ENCODE measurements at regions not wholly inside any gene's neighbourhood (a gene's known extent, or its start where the extent isn't known, plus 50 kb on each side); places are given as distances from the start of the nearest gene placed in this dataset.

GRCh38 chr6:28720357-28721231, 194.9 kb downstream of the GPX5 start:
- Mint-ChIP-seq H3K4me1 (no peaks in the 10 kb centered on the region), H3K27ac (no peak overlapping the region), H3K36me3 (ENCODE audit: low read depth) (no peaks in the 10 kb centered on the region), H3K4me3 (no peak overlapping the region), H3K9me3 (peaks cover 3% of the 10 kb centered on the region), H3K27me3 (peaks cover 58% of the 10 kb centered on the region)
- no peak for DNase-seq
- ATAC-seq = no peak

- Mint-ChIP-seq H3K27me3 (peaks cover 61% of the 10 kb centered on the region), H3K4me1 (no peaks in the 10 kb centered on the region), H3K36me3 (ENCODE audit: low read depth) (no peaks in the 10 kb centered on the region)
Measured at GRCh38 chr6:28721372-28721771, 195.7 kb downstream of the GPX5 start.

GRCh38 chr6:28724395-28724794, 198.7 kb downstream of the GPX5 start:
- no peak overlapping the region for H3K4me3 Mint-ChIP-seq
- ATAC-seq (no peak), DNase-seq (no peak)
- H3K27ac Mint-ChIP-seq = no peak overlapping the region
- H3K9me3 Mint-ChIP-seq = peaks cover 7% of the 10 kb centered on the region
- H3K36me3 Mint-ChIP-seq (ENCODE audit: low read depth) = peaks cover 9% of the 10 kb centered on the region
- H3K27me3 Mint-ChIP-seq = peaks cover 66% of the 10 kb centered on the region
- H3K4me1 Mint-ChIP-seq = peaks cover 12% of the 10 kb centered on the region

More at GRCh38 chr6:28721372-28721771, 195.7 kb downstream of the GPX5 start:
- H3K27ac Mint-ChIP-seq = no peak overlapping the region
- no peak overlapping the region for H3K4me3 Mint-ChIP-seq
- ATAC-seq (no peak), DNase-seq (no peak)
- peaks cover 3% of the 10 kb centered on the region for H3K9me3 Mint-ChIP-seq

- H3K36me3 Mint-ChIP-seq (ENCODE audit: low read depth) = peaks cover 9% of the 10 kb centered on the region
- peaks cover 69% of the 10 kb centered on the region for H3K27me3 Mint-ChIP-seq
- no peak for ATAC-seq
- H3K4me3 Mint-ChIP-seq = no peak overlapping the region
- peaks cover 7% of the 10 kb centered on the region for H3K9me3 Mint-ChIP-seq
- H3K27ac Mint-ChIP-seq = no peak overlapping the region
- H3K4me1 Mint-ChIP-seq = peaks cover 16% of the 10 kb centered on the region
- no peak for DNase-seq
Measured at GRCh38 chr6:28725274-28725809, 198.4 kb downstream of the TRIM27 start.

- Mint-ChIP-seq H3K27ac (no peak overlapping the region), H3K4me3 (no peak overlapping the region), H3K4me1 (peaks cover 16% of the 10 kb centered on the region), H3K36me3 (ENCODE audit: low read depth) (peaks cover 9% of the 10 kb centered on the region), H3K9me3 (peaks cover 7% of the 10 kb centered on the region), H3K27me3 (peaks cover 71% of the 10 kb centered on the region)
- ATAC-seq = peak; percentile 74
- no peak for DNase-seq
Measured at GRCh38 chr6:28725890-28726348, 197.9 kb downstream of the TRIM27 start.

- Mint-ChIP-seq H3K9me3 (peaks cover 12% of the 10 kb centered on the region), H3K36me3 (ENCODE audit: low read depth) (peaks cover 9% of the 10 kb centered on the region), H3K4me1 (peaks cover 16% of the 10 kb centered on the region), H3K27me3 (peaks cover 73% of the 10 kb centered on the region), H3K4me3 (no peak overlapping the region), H3K27ac (no peak overlapping the region)
- no peak for DNase-seq
- no peak for ATAC-seq
Measured at GRCh38 chr6:28726569-28727309, 197.0 kb downstream of the TRIM27 start.

GRCh38 chr6:28727559-28728211, 196.1 kb downstream of the TRIM27 start:
- H3K27me3 Mint-ChIP-seq = peaks cover 75% of the 10 kb centered on the region
- H3K27ac Mint-ChIP-seq = no peak overlapping the region
- peaks cover 10% of the 10 kb centered on the region for H3K36me3 Mint-ChIP-seq (ENCODE audit: low read depth)
- peak overlapping the region; percentile 88 for H3K4me3 Mint-ChIP-seq
- no peak for ATAC-seq
- peaks cover 16% of the 10 kb centered on the region for H3K4me1 Mint-ChIP-seq
- peaks cover 16% of the 10 kb centered on the region for H3K9me3 Mint-ChIP-seq
- no peak for DNase-seq

GRCh38 chr6:28729501-28730402, 194.0 kb downstream of the TRIM27 start:
- H3K36me3 Mint-ChIP-seq (ENCODE audit: low read depth) = peaks cover 18% of the 10 kb centered on the region
- ATAC-seq (no peak), DNase-seq (no peak)
- peak overlapping the region; percentile 92 for H3K27ac Mint-ChIP-seq
- peaks cover 29% of the 10 kb centered on the region for H3K9me3 Mint-ChIP-seq
- H3K4me1 Mint-ChIP-seq = peaks cover 16% of the 10 kb centered on the region
- H3K4me3 Mint-ChIP-seq = peak overlapping the region; percentile 88
- peaks cover 82% of the 10 kb centered on the region for H3K27me3 Mint-ChIP-seq

- DNase-seq (no peak), ATAC-seq (no peak)
- no peak overlapping the region for H3K4me3 Mint-ChIP-seq
- no peak overlapping the region for H3K27ac Mint-ChIP-seq
- peaks cover 92% of the 10 kb centered on the region for H3K27me3 Mint-ChIP-seq
- peaks cover 18% of the 10 kb centered on the region for H3K4me1 Mint-ChIP-seq
- H3K36me3 Mint-ChIP-seq (ENCODE audit: low read depth) = peaks cover 24% of the 10 kb centered on the region
- peaks cover 39% of the 10 kb centered on the region for H3K9me3 Mint-ChIP-seq
Measured at GRCh38 chr6:28732052-28732451, 191.7 kb downstream of the TRIM27 start.

- Mint-ChIP-seq H3K36me3 (ENCODE audit: low read depth) (peaks cover 29% of the 10 kb centered on the region), H3K4me3 (peak overlapping the region; percentile 11), H3K27ac (no peak overlapping the region), H3K4me1 (peaks cover 5% of the 10 kb centered on the region), H3K9me3 (peaks cover 54% of the 10 kb centered on the region), H3K27me3 (peaks cover 90% of the 10 kb centered on the region)
- ATAC-seq (no peak), DNase-seq (no peak)
Measured at GRCh38 chr6:28734443-28734959, 189.3 kb downstream of the TRIM27 start.

- no peak for ATAC-seq
- peaks cover 50% of the 10 kb centered on the region for H3K9me3 Mint-ChIP-seq
- peaks cover 2% of the 10 kb centered on the region for H3K4me1 Mint-ChIP-seq
- peaks cover 29% of the 10 kb centered on the region for H3K36me3 Mint-ChIP-seq (ENCODE audit: low read depth)
- no peak for DNase-seq
- no peak overlapping the region for H3K4me3 Mint-ChIP-seq
- peaks cover 77% of the 10 kb centered on the region for H3K27me3 Mint-ChIP-seq
- H3K27ac Mint-ChIP-seq = no peak overlapping the region
Measured at GRCh38 chr6:28736121-28736520, 187.7 kb downstream of the TRIM27 start.

- Mint-ChIP-seq H3K4me1 (peaks cover 5% of the 10 kb centered on the region), H3K27ac (no peak overlapping the region), H3K27me3 (peaks cover 71% of the 10 kb centered on the region), H3K36me3 (ENCODE audit: low read depth) (peaks cover 31% of the 10 kb centered on the region), H3K4me3 (no peak overlapping the region), H3K9me3 (peaks cover 46% of the 10 kb centered on the region)
- DNase-seq = no peak
- no peak for ATAC-seq
Measured at GRCh38 chr6:28737750-28738395, 185.9 kb downstream of the TRIM27 start.

- DNase-seq (no peak), ATAC-seq (no peak)
- H3K4me3 Mint-ChIP-seq = no peak overlapping the region
- H3K36me3 Mint-ChIP-seq (ENCODE audit: low read depth) = peaks cover 29% of the 10 kb centered on the region
- H3K27me3 Mint-ChIP-seq = peaks cover 71% of the 10 kb centered on the region
- H3K27ac Mint-ChIP-seq = no peak overlapping the region
- peaks cover 5% of the 10 kb centered on the region for H3K4me1 Mint-ChIP-seq
- H3K9me3 Mint-ChIP-seq = peaks cover 41% of the 10 kb centered on the region
Measured at GRCh38 chr6:28738396-28738765, 185.4 kb downstream of the TRIM27 start.
